ENCODE measurements at regions not wholly inside any gene's neighbourhood (a gene's known extent, or its start where the extent isn't known, plus 50 kb on each side); places are given as distances from the start of the nearest gene placed in this dataset.
A peak's percentile ranks its signal among the peaks of the same experiment; 100 is the strongest.

- no peak for TF ChIP-seq REST (IDR thresholded peaks at IDR 0.05; ENCODE audit: unreplicated experiment)
- no peak for TF ChIP-seq ZNF331 (CRISPR knock-in tag; IDR thresholded peaks at IDR 0.05; ENCODE audit: low read depth)
Measured at GRCh38 chr2:156156580-156156979, 175.9 kb downstream of the NR4A2 start (continued).

DNA sequence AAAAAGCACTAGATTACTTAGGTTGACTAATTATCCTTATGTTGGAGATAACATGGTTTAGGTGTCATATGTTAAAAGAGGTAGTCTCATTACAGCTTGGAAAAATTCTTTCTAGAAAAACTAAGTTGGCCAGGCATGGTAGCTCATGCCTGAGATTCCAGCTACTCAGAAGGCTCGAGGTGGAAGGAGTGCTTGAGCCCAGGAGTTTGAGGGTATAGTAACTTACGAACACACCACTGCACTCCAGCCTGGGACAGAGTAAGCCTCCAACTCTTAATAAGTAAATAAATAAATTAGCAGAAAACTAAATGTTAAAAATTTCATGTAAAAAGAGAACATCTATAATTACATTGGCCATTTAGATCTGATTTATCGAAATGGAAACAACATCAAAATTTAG lies 177.2 kb downstream of the NR4A2 start:
- H3K9me3 Mint-ChIP-seq: no peaks in the 10 kb centered on the region; the same call in 2 of the 3 replicates
- peaks cover 53% of the 10 kb centered on the region for H3K4me1 ChIP-seq (ENCODE audit: insufficient read depth)
- H3K4me3 Mint-ChIP-seq: no peak overlapping the region
- H3K4me3 ChIP-seq: no peak overlapping the region
- peak; percentile 52; the same call in 2 of the 3 replicates for ATAC-seq
- TF ChIP-seq ETS1 (IDR thresholded peaks at IDR 0.05) (no peak), ZNF114 (CRISPR knock-in tag; IDR thresholded peaks at IDR 0.05) (no peak), EZH2 (IDR thresholded peaks at IDR 0.05; ENCODE audit: low read depth, unreplicated experiment) (no peak)
- H3K27ac ChIP-seq (ENCODE audit: low read depth): no peak overlapping the region
- H4K20me1 ChIP-seq (replicated peaks; ENCODE audit: insufficient read depth): no peaks in the 10 kb centered on the region
- no peaks in the 10 kb centered on the region for H3K79me2 ChIP-seq (replicated peaks; ENCODE audit: insufficient read depth)
- no peaks in the 10 kb centered on the region for H3K27me3 Mint-ChIP-seq (ENCODE audit: insufficient read depth, low read depth, poor library complexity)
- H3K9me2 ChIP-seq (ENCODE audit: insufficient read depth): peaks cover 5% of the 10 kb centered on the region; the same call in 1 of the 2 replicates
- H3K36me3 Mint-ChIP-seq (ENCODE audit: low read depth): no peaks in the 10 kb centered on the region
- DNase-seq (ENCODE audit: low spot score): no peak
- no peaks in the 10 kb centered on the region for H3K27me3 ChIP-seq (ENCODE audit: insufficient read depth)
- H2AFZ ChIP-seq: no peak overlapping the region
- H3K4me1 Mint-ChIP-seq: peaks cover 45% of the 10 kb centered on the region
- H3K4me2 ChIP-seq: no peak overlapping the region
- H3F3A ChIP-seq (replicated peaks; ENCODE audit: low read depth): no peaks in the 10 kb centered on the region
- H3K27ac Mint-ChIP-seq: peak overlapping the region; percentile 22; the same call in 1 of the 2 replicates
- H3K36me3 ChIP-seq (ENCODE audit: insufficient read depth): no peaks in the 10 kb centered on the region

DNA sequence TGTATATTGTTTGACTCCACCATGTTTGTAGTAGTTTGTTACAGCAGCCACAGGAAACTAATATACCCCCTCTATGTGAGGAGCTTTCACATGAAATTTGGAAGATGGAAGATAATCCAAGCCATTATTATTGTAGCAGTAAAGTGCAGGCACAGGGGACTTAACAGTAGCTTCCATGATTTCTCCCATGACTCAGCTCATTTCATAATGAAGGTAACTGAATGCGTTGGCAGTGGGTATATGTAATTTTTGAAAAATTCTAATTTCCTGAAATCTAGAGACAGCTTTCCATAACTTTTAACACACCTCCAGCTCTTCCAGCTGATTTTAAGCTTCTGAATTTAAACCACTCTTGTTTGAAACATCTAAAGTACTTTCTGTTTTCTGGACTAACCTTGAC lies 181.2 kb downstream of the NR4A2 start:
- no peaks in the 10 kb centered on the region for H3K27me3 Mint-ChIP-seq (ENCODE audit: insufficient read depth, low read depth, poor library complexity)
- no peak overlapping the region for H3K4me3 Mint-ChIP-seq
- H3K9me3 Mint-ChIP-seq: no peaks in the 10 kb centered on the region; the same call in 2 of the 3 replicates
- ATAC-seq: no peak
- Histone ChIP-seq H3K79me2 (replicated peaks; ENCODE audit: insufficient read depth) (no peaks in the 10 kb centered on the region), H3K36me3 (ENCODE audit: insufficient read depth) (no peaks in the 10 kb centered on the region), H3F3A (replicated peaks; ENCODE audit: low read depth) (no peaks in the 10 kb centered on the region), H2AFZ (no peak overlapping the region), H3K9me2 (ENCODE audit: insufficient read depth) (peaks cover 5% of the 10 kb centered on the region; the same call in 1 of the 2 replicates), H3K4me2 (no peak overlapping the region), H3K27me3 (ENCODE audit: insufficient read depth) (no peaks in the 10 kb centered on the region), H3K4me3 (no peak overlapping the region), H3K27ac (ENCODE audit: low read depth) (no peak overlapping the region), H3K4me1 (ENCODE audit: insufficient read depth) (peaks cover 14% of the 10 kb centered on the region), H4K20me1 (replicated peaks; ENCODE audit: insufficient read depth) (no peaks in the 10 kb centered on the region)
- no peak overlapping the region for H3K27ac Mint-ChIP-seq
- peaks cover 11% of the 10 kb centered on the region for H3K4me1 Mint-ChIP-seq
- no peak for DNase-seq (ENCODE audit: low spot score)
- peaks cover 7% of the 10 kb centered on the region; the same call in 2 of the 3 replicates for H3K36me3 Mint-ChIP-seq (ENCODE audit: low read depth)
- TF ChIP-seq REST (IDR thresholded peaks at IDR 0.05; ENCODE audit: unreplicated experiment): no peak

Measured in GM23338 (cell line).